Esophagus squamous epithelium (tissue), 5 donors: ENCODE measurements at regions not wholly inside any gene's neighbourhood (a gene's known extent, or its start where the extent isn't known, plus 50 kb on each side); places are given as distances from the start of the nearest gene placed in this dataset.

ENCODE experiments used
- DNase-seq: peaks from one replicate; lab custom pipeline; 2025; lab: John Stamatoyannopoulos, UW
- H3K27ac ChIP-seq, 4 donors: fragments of 200-600 bp; sonication (generic); one replicate each; pipeline ENCODE4 v1.5.1; 2016 to 2019; ENCODE audit warnings: mild to moderate bottlenecking in 1 of 4
- H3K27me3 ChIP-seq, 4 donors: fragments of 200-600 bp; sonication (generic); 1 replicate in 3 of 4; 2 replicates in 1 of 4; pipeline versions ENCODE4 v1.5.1 to v1.6.0; 2017 to 2021; ENCODE audit warnings: antibody characterized with exemption in 1 of 4
- H3K36me3 ChIP-seq, 3 donors: fragments of 200-600 bp; sonication (generic); one replicate each; pipeline ENCODE4 v1.5.1; 2016 to 2019
- H3K4me1 ChIP-seq, 3 donors: fragments of 200-600 bp; sonication (generic); one replicate each; pipeline ENCODE4 v1.5.1; 2017 to 2019
- H3K4me3 ChIP-seq, 4 donors: fragments of 200-600 bp; sonication (generic); 1 replicate in 3 of 4; 2 replicates in 1 of 4; pipeline ENCODE4 v1.5.1; 2016 to 2019; ENCODE audit warnings: mild to moderate bottlenecking in 2 of 4, moderate library complexity in 1 of 4
- H3K9me3 ChIP-seq, 3 donors: fragments of 200-600 bp; sonication (generic); one replicate each; pipeline ENCODE4 v1.5.1; 2016 to 2019
- POLR2A ChIP-seq, 4 donors: fragments of 450-650 bp; IDR thresholded peaks; one replicate each; pipeline ENCODE4 v1.6.1; 2017; ENCODE audit warnings: antibody characterized with exemption in 4 of 4, mild to moderate bottlenecking in 4 of 4, moderate library complexity in 3 of 4
- WGBS, 2 donors: methylation state at CpG; one replicate each; pipeline ENCODE4 v1.1.5; 2018; 5-methylcytosine and 5-hydroxymethylcytosine counted together
- intact Hi-C: fragments of 100-400 bp; cut with DNase I; formaldehyde crosslinking; loops from one replicate; pipeline ENCODE4 v1.15.0; 2022
- TF ChIP-seq, protein P1 (sequence below), 6 experiments: fragments of 450-650 bp in 4 of 6; fragments of 200-600 bp in 2 of 6; sonication (generic) in 2 of 6; IDR thresholded peaks; one replicate each; pipeline ENCODE4 v1.5.1; 2016 to 2019; ENCODE audit warnings: antibody characterized with exemption in 6 of 6, mild to moderate bottlenecking in 4 of 6, moderate library complexity in 4 of 6
- donor health status: DM: yes; HTN: yes; CAD: no.

DNA sequence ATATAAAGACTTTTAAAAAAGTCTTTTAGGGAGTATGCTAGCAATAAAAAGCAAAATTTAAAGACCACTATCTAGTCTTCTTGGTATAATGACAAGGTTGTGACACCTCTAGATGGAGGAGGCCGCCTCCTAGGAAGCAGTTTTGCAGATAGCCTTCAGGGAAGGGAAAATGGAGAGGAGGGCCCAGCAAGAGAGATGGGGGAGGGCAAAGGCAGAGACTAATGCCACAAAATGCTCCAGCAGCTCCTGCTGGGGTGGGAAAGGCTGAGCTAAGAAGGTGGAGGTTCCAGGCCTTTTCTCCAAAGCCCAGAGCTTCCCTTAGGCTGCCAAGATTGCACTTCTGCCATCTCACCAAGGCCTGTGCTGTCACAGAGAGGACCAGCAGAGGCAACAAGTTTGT lies 153.9 kb upstream of the THSD7B start:
- no peaks in the 10 kb centered on the region for H3K4me1 ChIP-seq
- H3K27me3 ChIP-seq: no peaks in the 10 kb centered on the region
- 42 to 71% methylated on average over 1 of the region's 1 CpG for WGBS, 2 donors
- intact Hi-C loops: no loop called here
- no peaks in the 10 kb centered on the region for H3K36me3 ChIP-seq
- no peaks in the 10 kb centered on the region for H3K9me3 ChIP-seq
- TF ChIP-seq, protein P1, sequence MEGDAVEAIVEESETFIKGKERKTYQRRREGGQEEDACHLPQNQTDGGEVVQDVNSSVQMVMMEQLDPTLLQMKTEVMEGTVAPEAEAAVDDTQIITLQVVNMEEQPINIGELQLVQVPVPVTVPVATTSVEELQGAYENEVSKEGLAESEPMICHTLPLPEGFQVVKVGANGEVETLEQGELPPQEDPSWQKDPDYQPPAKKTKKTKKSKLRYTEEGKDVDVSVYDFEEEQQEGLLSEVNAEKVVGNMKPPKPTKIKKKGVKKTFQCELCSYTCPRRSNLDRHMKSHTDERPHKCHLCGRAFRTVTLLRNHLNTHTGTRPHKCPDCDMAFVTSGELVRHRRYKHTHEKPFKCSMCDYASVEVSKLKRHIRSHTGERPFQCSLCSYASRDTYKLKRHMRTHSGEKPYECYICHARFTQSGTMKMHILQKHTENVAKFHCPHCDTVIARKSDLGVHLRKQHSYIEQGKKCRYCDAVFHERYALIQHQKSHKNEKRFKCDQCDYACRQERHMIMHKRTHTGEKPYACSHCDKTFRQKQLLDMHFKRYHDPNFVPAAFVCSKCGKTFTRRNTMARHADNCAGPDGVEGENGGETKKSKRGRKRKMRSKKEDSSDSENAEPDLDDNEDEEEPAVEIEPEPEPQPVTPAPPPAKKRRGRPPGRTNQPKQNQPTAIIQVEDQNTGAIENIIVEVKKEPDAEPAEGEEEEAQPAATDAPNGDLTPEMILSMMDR (IDR thresholded peaks at IDR 0.05): no peak
- no peak for TF ChIP-seq POLR2A (IDR thresholded peaks at IDR 0.05)
- no peak for DNase-seq
- H3K27ac ChIP-seq: no peak overlapping the region
- no peak overlapping the region for H3K4me3 ChIP-seq

DNA sequence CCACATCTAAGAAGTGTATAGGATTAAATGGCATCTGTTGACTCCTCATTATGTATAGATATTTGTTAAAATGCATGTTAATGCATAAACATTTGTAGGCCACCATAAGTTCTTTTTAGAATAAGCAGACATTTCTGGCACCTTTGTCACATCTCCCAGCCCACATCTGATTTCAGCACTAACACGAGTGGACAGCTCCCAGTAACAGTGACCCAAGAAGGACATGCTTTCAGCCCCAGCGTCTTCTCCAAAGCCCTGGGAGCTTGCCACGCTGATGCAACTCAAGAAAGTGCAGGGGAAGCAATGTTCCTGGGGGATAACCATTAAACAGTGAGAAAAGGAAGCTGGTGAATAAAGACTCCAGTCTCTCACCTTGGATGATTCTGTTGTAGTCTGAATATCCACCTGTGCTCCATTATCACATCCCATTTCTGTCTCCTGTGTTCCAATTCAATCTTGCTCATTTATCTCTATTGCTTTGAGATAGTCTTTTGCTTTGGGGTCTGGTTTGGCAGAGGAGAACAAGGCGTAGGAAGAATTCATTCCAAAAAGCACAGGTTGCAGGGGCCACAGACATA lies 182.6 kb upstream of the THSD7B start:
- H3K27me3 ChIP-seq: no peaks in the 10 kb centered on the region
- H3K9me3 ChIP-seq: no peaks in the 10 kb centered on the region
- H3K4me1 ChIP-seq: no peaks in the 10 kb centered on the region
- H3K27ac ChIP-seq: no peak overlapping the region
- DNase-seq: no peak
- TF ChIP-seq POLR2A (IDR thresholded peaks at IDR 0.05): no peak
- TF ChIP-seq, protein P1 (IDR thresholded peaks at IDR 0.05): no peak
- H3K4me3 ChIP-seq: no peak overlapping the region
- WGBS, 2 donors: 4 to 12% methylated on average over 3 to 4 of the region's 4 CpGs
- no peaks in the 10 kb centered on the region for H3K36me3 ChIP-seq
- intact Hi-C loops: no loop called here

DNA sequence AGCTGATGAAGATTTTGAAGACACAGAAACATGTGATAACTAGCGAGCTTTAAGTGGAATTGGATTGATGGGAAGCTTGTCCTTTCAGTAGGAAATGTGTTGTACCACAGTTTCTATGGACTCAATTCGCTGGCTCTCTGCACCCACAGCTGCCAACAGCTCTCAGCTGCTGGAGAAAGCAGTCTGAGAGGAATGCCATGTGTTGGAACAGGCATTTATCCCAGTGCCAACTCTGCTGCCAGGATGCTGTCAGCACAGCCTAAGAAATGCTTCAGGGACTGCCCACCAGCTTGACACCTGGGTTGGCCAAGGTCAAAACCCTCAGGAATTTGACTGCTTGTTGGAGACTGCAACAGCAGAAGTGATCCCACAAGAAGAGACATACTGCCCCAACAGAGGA lies 193.0 kb upstream of the THSD7B start:
- Histone ChIP-seq H3K27ac (no peak overlapping the region), H3K4me3 (no peak overlapping the region), H3K36me3 (no peaks in the 10 kb centered on the region), H3K4me1 (no peaks in the 10 kb centered on the region), H3K27me3 (no peaks in the 10 kb centered on the region), H3K9me3 (no peaks in the 10 kb centered on the region)
- WGBS, 2 donors: 19 to 50% methylated on average over 2 of the region's 2 CpGs
- TF ChIP-seq POLR2A (IDR thresholded peaks at IDR 0.05): no peak
- TF ChIP-seq, protein P1 (IDR thresholded peaks at IDR 0.05): no peak
- no peak for DNase-seq
- intact Hi-C loops: no loop called here

DNA sequence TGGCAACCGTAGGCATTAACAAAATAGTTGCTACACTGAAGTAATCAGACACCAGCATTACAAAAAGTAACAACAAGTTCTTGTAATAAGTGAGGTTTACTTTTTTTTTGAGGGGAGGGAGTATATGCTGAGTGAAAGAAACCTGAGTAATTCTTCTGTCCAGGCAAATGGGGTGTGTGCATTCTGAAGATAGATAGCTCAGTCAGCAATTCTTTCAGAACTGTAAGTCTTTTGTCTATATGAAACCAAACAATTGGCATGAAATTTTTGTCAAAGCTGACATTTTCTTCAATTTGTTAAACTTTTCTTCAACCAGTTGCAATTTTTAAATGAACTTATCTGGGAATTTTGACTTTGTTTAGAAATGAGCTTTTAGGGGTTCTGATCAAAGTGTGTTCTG lies 208.1 kb upstream of the THSD7B start:
- Histone ChIP-seq H3K27me3 (no peaks in the 10 kb centered on the region), H3K9me3 (no peaks in the 10 kb centered on the region), H3K4me3 (no peak overlapping the region), H3K27ac (no peak overlapping the region), H3K36me3 (no peaks in the 10 kb centered on the region), H3K4me1 (no peaks in the 10 kb centered on the region)
- TF ChIP-seq, protein P1 (IDR thresholded peaks at IDR 0.05): no peak
- no peak for TF ChIP-seq POLR2A (IDR thresholded peaks at IDR 0.05)
- WGBS, 2 donors: 91 to 100% methylated on average over 1 of the region's 1 CpG
- DNase-seq: no peak
- intact Hi-C loops: no loop called here

DNA sequence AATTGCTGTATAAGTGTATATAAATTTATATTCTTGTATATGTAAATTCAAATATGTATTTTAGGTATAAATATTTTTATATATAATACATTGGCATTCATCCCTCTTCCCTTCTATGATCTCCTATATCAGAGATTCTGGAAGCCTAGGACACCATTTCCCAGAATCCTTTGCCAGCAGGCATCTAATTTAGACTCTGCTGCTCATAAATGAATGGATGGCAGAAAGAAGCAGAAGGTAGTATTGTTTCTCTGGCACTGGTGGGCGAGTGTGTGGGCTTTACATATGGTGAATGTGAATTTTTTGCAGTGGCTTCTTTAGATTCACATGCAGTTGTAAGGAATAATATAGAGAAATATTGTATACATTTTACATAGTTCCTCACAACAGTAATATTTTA lies 215.2 kb upstream of the THSD7B start:
- Histone ChIP-seq H3K4me1 (no peaks in the 10 kb centered on the region), H3K27me3 (no peaks in the 10 kb centered on the region), H3K4me3 (no peak overlapping the region), H3K36me3 (no peaks in the 10 kb centered on the region), H3K9me3 (no peaks in the 10 kb centered on the region), H3K27ac (no peak overlapping the region)
- TF ChIP-seq POLR2A (IDR thresholded peaks at IDR 0.05): no peak
- TF ChIP-seq, protein P1 (IDR thresholded peaks at IDR 0.05): no peak
- no peak for DNase-seq
- WGBS, 2 donors: 36 to 67% methylated on average over 1 of the region's 1 CpG
- intact Hi-C loops: no loop called here
